ENCODE measurements at regions not wholly inside any gene's neighbourhood (a gene's known extent, or its start where the extent isn't known, plus 50 kb on each side); places are given as distances from the start of the nearest gene placed in this dataset.

GRCh38 chr4:41835321-41835995 is 86.9 kb upstream of the PHOX2B start:
- no peak for TF ChIP-seq RAD21 (IDR thresholded peaks at IDR 0.05; ENCODE audit: low read depth)
- TF ChIP-seq, protein P1, sequence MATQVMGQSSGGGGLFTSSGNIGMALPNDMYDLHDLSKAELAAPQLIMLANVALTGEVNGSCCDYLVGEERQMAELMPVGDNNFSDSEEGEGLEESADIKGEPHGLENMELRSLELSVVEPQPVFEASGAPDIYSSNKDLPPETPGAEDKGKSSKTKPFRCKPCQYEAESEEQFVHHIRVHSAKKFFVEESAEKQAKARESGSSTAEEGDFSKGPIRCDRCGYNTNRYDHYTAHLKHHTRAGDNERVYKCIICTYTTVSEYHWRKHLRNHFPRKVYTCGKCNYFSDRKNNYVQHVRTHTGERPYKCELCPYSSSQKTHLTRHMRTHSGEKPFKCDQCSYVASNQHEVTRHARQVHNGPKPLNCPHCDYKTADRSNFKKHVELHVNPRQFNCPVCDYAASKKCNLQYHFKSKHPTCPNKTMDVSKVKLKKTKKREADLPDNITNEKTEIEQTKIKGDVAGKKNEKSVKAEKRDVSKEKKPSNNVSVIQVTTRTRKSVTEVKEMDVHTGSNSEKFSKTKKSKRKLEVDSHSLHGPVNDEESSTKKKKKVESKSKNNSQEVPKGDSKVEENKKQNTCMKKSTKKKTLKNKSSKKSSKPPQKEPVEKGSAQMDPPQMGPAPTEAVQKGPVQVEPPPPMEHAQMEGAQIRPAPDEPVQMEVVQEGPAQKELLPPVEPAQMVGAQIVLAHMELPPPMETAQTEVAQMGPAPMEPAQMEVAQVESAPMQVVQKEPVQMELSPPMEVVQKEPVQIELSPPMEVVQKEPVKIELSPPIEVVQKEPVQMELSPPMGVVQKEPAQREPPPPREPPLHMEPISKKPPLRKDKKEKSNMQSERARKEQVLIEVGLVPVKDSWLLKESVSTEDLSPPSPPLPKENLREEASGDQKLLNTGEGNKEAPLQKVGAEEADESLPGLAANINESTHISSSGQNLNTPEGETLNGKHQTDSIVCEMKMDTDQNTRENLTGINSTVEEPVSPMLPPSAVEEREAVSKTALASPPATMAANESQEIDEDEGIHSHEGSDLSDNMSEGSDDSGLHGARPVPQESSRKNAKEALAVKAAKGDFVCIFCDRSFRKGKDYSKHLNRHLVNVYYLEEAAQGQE (IDR thresholded peaks at IDR 0.05; ENCODE audit: low read depth): no peak
- TF ChIP-seq NFIC (IDR thresholded peaks at IDR 0.05): no peak
- TF ChIP-seq MAX (IDR thresholded peaks at IDR 0.05): no peak
- no peak for TF ChIP-seq TAF1 (IDR thresholded peaks at IDR 0.05; ENCODE audit: low read depth)
